Loucy (cell line): ENCODE measurements at regions not wholly inside any gene's neighbourhood (a gene's known extent, or its start where the extent isn't known, plus 50 kb on each side); places are given as distances from the start of the nearest gene placed in this dataset.

Experiments
- H2AFZ ChIP-seq: fragments of 200-600 bp; sonication (generic); 2 replicates; pipeline ENCODE4 v1.6.0; 2016; ENCODE audit warnings: antibody characterized with exemption, mild to moderate bottlenecking, low read length, moderate library complexity
- H3F3A ChIP-seq: fragments of 200-600 bp; 2 replicates; pipeline ENCODE4 v1.6.0; 2016; ENCODE audit warnings: antibody characterized with exemption, low read depth, mild to moderate bottlenecking
- H3K27me3 ChIP-seq: fragments of 200-600 bp; sonication (generic); 2 replicates; pipeline ENCODE4 v1.6.1; 2014; ENCODE audit warnings: low read length, mild to moderate bottlenecking; ENCODE audit not compliant: insufficient read depth, poor library complexity, severe bottlenecking
- H3K36me3 ChIP-seq: fragments of 200-600 bp; sonication (generic); 2 replicates; pipeline ENCODE4 v1.6.1; 2016; ENCODE audit warnings: low read length; ENCODE audit not compliant: insufficient read depth
- H3K4me1 ChIP-seq: fragments of 200-600 bp; sonication (generic); 2 replicates; pipeline ENCODE4 v1.5.1; 2014; ENCODE audit warnings: low read length, mild to moderate bottlenecking; ENCODE audit not compliant: insufficient read depth, poor library complexity, severe bottlenecking
- H3K4me2 ChIP-seq: fragments of 200-600 bp; sonication (generic); 2 replicates; pipeline ENCODE4 v1.6.0; 2014; ENCODE audit warnings: antibody characterized with exemption, low read length, low read depth, mild to moderate bottlenecking; ENCODE audit not compliant: poor library complexity, severe bottlenecking
- H3K4me3 ChIP-seq: fragments of 200-600 bp; sonication (generic); 2 replicates; pipeline ENCODE4 v1.5.1; 2014; ENCODE audit warnings: low read length, mild to moderate bottlenecking, mixed read lengths; ENCODE audit not compliant: poor library complexity, severe bottlenecking
- H3K79me2 ChIP-seq: fragments of 200-600 bp; sonication (generic); 2 replicates; pipeline ENCODE4 v1.6.1; 2014; ENCODE audit warnings: low read length; ENCODE audit not compliant: insufficient read depth
- H3K9ac ChIP-seq: fragments of 200-600 bp; sonication (generic); 2 replicates; pipeline ENCODE4 v1.6.0; 2014; ENCODE audit warnings: mild to moderate bottlenecking, low read depth, low read length, moderate library complexity; ENCODE audit not compliant: poor library complexity, severe bottlenecking
- H3K9me2 ChIP-seq: fragments of 200-600 bp; sonication (generic); replicated peaks from 2 replicates; pipeline ENCODE4 v1.6.1; 2016; ENCODE audit warnings: low read depth, low read length, mixed read lengths
- H3K9me3 ChIP-seq: fragments of 200-600 bp; sonication (generic); 2 replicates; pipeline ENCODE4 v1.6.1; 2014; ENCODE audit warnings: mild to moderate bottlenecking, antibody characterized with exemption, low read length, low read depth; ENCODE audit not compliant: insufficient read depth
- H4K20me1 ChIP-seq: fragments of 200-600 bp; sonication (generic); 2 replicates; pipeline ENCODE4 v1.6.0; 2014; ENCODE audit warnings: antibody characterized with exemption, low read length, mild to moderate bottlenecking; ENCODE audit not compliant: insufficient read depth, poor library complexity, severe bottlenecking
- CTCF ChIP-seq: fragments of 200-600 bp; sonication (generic); conservative IDR thresholded peaks from 2 replicates; pipeline ENCODE4 v1.5.1; 2014; ENCODE audit warnings: mild to moderate bottlenecking, antibody characterized with exemption, low read length
- EZH2phosphoT487 ChIP-seq: fragments of 200-600 bp; IDR thresholded peaks from 2 replicates; pipeline ENCODE4 v1.6.1; 2018; ENCODE audit warnings: antibody characterized with exemption, mild to moderate bottlenecking, moderate library complexity, borderline replicate concordance

GRCh38 chr6:92719773-92720172, 699.6 kb downstream of the EPHA7 start:
- Histone ChIP-seq H3K4me1 (no peaks in the 10 kb centered on the region), H4K20me1 (no peaks in the 10 kb centered on the region), H3K4me3 (no peak overlapping the region), H3F3A (no peaks in the 10 kb centered on the region), H3K36me3 (no peaks in the 10 kb centered on the region), H2AFZ (no peak overlapping the region), H3K9me3 (no peaks in the 10 kb centered on the region), H3K9ac (no peak overlapping the region), H3K79me2 (no peaks in the 10 kb centered on the region), H3K27me3 (no peaks in the 10 kb centered on the region), H3K9me2 (no peaks in the 10 kb centered on the region), H3K4me2 (no peak overlapping the region)
- TF ChIP-seq EZH2phosphoT487: no peak
- TF ChIP-seq CTCF: no peak

- H3K9me3 ChIP-seq: no peaks in the 10 kb centered on the region
- no peaks in the 10 kb centered on the region for H3K9me2 ChIP-seq
- no peak overlapping the region for H3K9ac ChIP-seq
- H3K4me3 ChIP-seq: no peak overlapping the region
- H3K79me2 ChIP-seq: no peaks in the 10 kb centered on the region
- no peaks in the 10 kb centered on the region for H3K4me1 ChIP-seq
- no peak overlapping the region for H2AFZ ChIP-seq
- no peaks in the 10 kb centered on the region for H3F3A ChIP-seq
- no peaks in the 10 kb centered on the region for H3K36me3 ChIP-seq
- TF ChIP-seq CTCF (no peak), EZH2phosphoT487 (no peak)
- no peak overlapping the region for H3K4me2 ChIP-seq
- no peaks in the 10 kb centered on the region for H3K27me3 ChIP-seq
- H4K20me1 ChIP-seq: no peaks in the 10 kb centered on the region
Measured at GRCh38 chr6:92716638-92717037, 702.7 kb downstream of the EPHA7 start.

- Histone ChIP-seq H3K9ac (no peak overlapping the region), H3K4me2 (no peak overlapping the region), H2AFZ (no peak overlapping the region), H3K9me3 (no peaks in the 10 kb centered on the region), H3K79me2 (no peaks in the 10 kb centered on the region), H3F3A (no peaks in the 10 kb centered on the region), H4K20me1 (no peaks in the 10 kb centered on the region), H3K27me3 (no peaks in the 10 kb centered on the region), H3K4me3 (no peak overlapping the region), H3K4me1 (no peaks in the 10 kb centered on the region), H3K36me3 (no peaks in the 10 kb centered on the region), H3K9me2 (no peaks in the 10 kb centered on the region)
- no peak for TF ChIP-seq CTCF
- TF ChIP-seq EZH2phosphoT487: no peak
Measured at GRCh38 chr6:92715991-92716390, 703.4 kb downstream of the EPHA7 start.
